ENCODE measurements at regions not wholly inside any gene's neighbourhood (a gene's known extent, or its start where the extent isn't known, plus 50 kb on each side); places are given as distances from the start of the nearest gene placed in this dataset.

DNA sequence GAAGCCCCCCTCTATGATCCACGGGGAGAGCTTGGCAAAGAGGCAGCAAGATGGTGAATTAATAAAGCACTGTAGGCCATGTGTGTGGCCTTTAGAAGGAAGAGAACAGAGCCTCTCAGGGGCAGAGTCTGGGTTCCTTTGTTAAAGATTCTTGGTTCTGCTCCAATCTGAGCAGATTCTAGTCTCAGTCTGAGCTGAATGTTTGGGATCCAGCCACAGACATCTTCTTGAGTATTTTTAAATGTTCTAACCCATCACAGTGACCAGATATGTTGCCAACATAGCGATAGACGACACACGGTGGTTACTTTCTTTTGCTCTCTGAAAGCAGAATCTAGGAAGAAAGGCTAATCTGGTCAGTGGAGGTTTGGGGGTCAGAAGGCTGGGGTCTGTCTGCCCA, 147.5 kb upstream of the GPR12 start:
- TF ChIP-seq, protein P1, sequence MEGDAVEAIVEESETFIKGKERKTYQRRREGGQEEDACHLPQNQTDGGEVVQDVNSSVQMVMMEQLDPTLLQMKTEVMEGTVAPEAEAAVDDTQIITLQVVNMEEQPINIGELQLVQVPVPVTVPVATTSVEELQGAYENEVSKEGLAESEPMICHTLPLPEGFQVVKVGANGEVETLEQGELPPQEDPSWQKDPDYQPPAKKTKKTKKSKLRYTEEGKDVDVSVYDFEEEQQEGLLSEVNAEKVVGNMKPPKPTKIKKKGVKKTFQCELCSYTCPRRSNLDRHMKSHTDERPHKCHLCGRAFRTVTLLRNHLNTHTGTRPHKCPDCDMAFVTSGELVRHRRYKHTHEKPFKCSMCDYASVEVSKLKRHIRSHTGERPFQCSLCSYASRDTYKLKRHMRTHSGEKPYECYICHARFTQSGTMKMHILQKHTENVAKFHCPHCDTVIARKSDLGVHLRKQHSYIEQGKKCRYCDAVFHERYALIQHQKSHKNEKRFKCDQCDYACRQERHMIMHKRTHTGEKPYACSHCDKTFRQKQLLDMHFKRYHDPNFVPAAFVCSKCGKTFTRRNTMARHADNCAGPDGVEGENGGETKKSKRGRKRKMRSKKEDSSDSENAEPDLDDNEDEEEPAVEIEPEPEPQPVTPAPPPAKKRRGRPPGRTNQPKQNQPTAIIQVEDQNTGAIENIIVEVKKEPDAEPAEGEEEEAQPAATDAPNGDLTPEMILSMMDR (IDR thresholded peaks at IDR 0.05), result no peak
- TF ChIP-seq POLR2A (IDR thresholded peaks at IDR 0.05), result no peak

All from breast epithelium (tissue), 3 donors.